GM12892 (cell line): ENCODE measurements at regions not wholly inside any gene's neighbourhood (a gene's known extent, or its start where the extent isn't known, plus 50 kb on each side); places are given as distances from the start of the nearest gene placed in this dataset.

ENCODE experiments used
- POLR2A ChIP-seq: IDR thresholded peaks from 2 replicates; pipeline ENCODE4 v1.6.1; 2011; ENCODE audit warnings: low read depth, low read length, control low read depth
- POLR2AphosphoS5 ChIP-seq: IDR thresholded peaks from 2 replicates; pipeline ENCODE4 v1.6.1; 2011; ENCODE audit warnings: low read depth, low read length, control low read depth

- TF ChIP-seq POLR2A (no peak), POLR2AphosphoS5 (no peak)
Observed at GRCh38 chr15:66939016-66939415, 126.4 kb upstream of the SMAD3 start.
